Chondrocyte (in vitro differentiated cells): ENCODE measurements at regions not wholly inside any gene's neighbourhood (a gene's known extent, or its start where the extent isn't known, plus 50 kb on each side); places are given as distances from the start of the nearest gene placed in this dataset.

ENCODE experiments used
- DNase-seq: peaks from one replicate; pipeline ENCODE4 v3.0.0; 2021; ENCODE audit warnings: mixed read lengths, low spot score
- H3K27ac Mint-ChIP-seq: one replicate; pipeline ENCODE4 v1.8.0; 2021; ENCODE audit warnings: mild to moderate bottlenecking, moderate library complexity, mixed read lengths; ENCODE audit not compliant: unreplicated experiment
- H3K27me3 Mint-ChIP-seq: 2 replicates; pipeline ENCODE4 v1.8.0; 2021; ENCODE audit warnings: low read depth, mixed read lengths
- H3K36me3 Mint-ChIP-seq: 2 replicates; pipeline ENCODE4 v1.8.0; 2021; ENCODE audit warnings: low read depth, mixed read lengths
- H3K4me1 Mint-ChIP-seq: 2 replicates; pipeline ENCODE4 v1.8.0; 2021; ENCODE audit warnings: low read depth, mild to moderate bottlenecking, mixed read lengths
- H3K4me3 Mint-ChIP-seq: one replicate; pipeline ENCODE4 v1.8.0; 2021; ENCODE audit warnings: mild to moderate bottlenecking, moderate library complexity, mixed read lengths; ENCODE audit not compliant: unreplicated experiment
- H3K9me3 Mint-ChIP-seq: 2 replicates; pipeline ENCODE4 v1.8.0; 2021; ENCODE audit warnings: low read depth, mixed read lengths
- CTCF ChIP-seq: fragments of 200-600 bp; sonication (generic); IDR thresholded peaks from 2 replicates; pipeline ENCODE4 v1.5.0; 2021; ENCODE audit warnings: antibody characterized with exemption, mild to moderate bottlenecking, moderate library complexity

- TF ChIP-seq CTCF = no peak
- no peak for DNase-seq
- H3K9me3 Mint-ChIP-seq = peaks cover 4% of the 10 kb centered on the region
- H3K27ac Mint-ChIP-seq = no peak overlapping the region
- H3K4me1 Mint-ChIP-seq = no peaks in the 10 kb centered on the region
- peaks cover 28% of the 10 kb centered on the region for H3K27me3 Mint-ChIP-seq
- H3K36me3 Mint-ChIP-seq = peaks cover 2% of the 10 kb centered on the region
- H3K4me3 Mint-ChIP-seq = no peak overlapping the region
These were observed 94.8 kb upstream of the RTL6 start for GRCh38 chr22:44592824-44593148.

- Mint-ChIP-seq H3K9me3 (peaks cover 4% of the 10 kb centered on the region), H3K27me3 (peaks cover 32% of the 10 kb centered on the region), H3K4me1 (no peaks in the 10 kb centered on the region), H3K36me3 (peaks cover 2% of the 10 kb centered on the region), H3K27ac (no peak overlapping the region), H3K4me3 (no peak overlapping the region)
- TF ChIP-seq CTCF = no peak
- DNase-seq = no peak
These were observed 94.2 kb upstream of the RTL6 start for GRCh38 chr22:44592126-44592823.

- Mint-ChIP-seq H3K9me3 (peaks cover 4% of the 10 kb centered on the region), H3K27me3 (peaks cover 38% of the 10 kb centered on the region), H3K36me3 (peaks cover 2% of the 10 kb centered on the region), H3K4me3 (no peak overlapping the region), H3K27ac (no peak overlapping the region), H3K4me1 (no peaks in the 10 kb centered on the region)
- no peak for DNase-seq
- no peak for TF ChIP-seq CTCF
These were observed 93.2 kb upstream of the RTL6 start for GRCh38 chr22:44591146-44591790.

GRCh38 chr22:44590291-44590690 lies 92.3 kb upstream of the RTL6 start:
- Mint-ChIP-seq H3K27ac (no peak overlapping the region), H3K36me3 (peaks cover 2% of the 10 kb centered on the region), H3K27me3 (peaks cover 36% of the 10 kb centered on the region), H3K9me3 (peaks cover 4% of the 10 kb centered on the region), H3K4me3 (no peak overlapping the region), H3K4me1 (no peaks in the 10 kb centered on the region)
- no peak for DNase-seq
- no peak for TF ChIP-seq CTCF

GRCh38 chr22:44589831-44590230 lies 91.8 kb upstream of the RTL6 start:
- peak; percentile 68 for DNase-seq
- Mint-ChIP-seq H3K4me1 (no peaks in the 10 kb centered on the region), H3K27ac (no peak overlapping the region), H3K4me3 (no peak overlapping the region), H3K36me3 (peaks cover 2% of the 10 kb centered on the region), H3K9me3 (peaks cover 4% of the 10 kb centered on the region), H3K27me3 (peaks cover 33% of the 10 kb centered on the region)
- TF ChIP-seq CTCF = no peak
